Nephron progenitor cell (in vitro differentiated cells): ENCODE measurements at regions not wholly inside any gene's neighbourhood (a gene's known extent, or its start where the extent isn't known, plus 50 kb on each side); places are given as distances from the start of the nearest gene placed in this dataset.
A peak's percentile ranks its signal among the peaks of the same experiment; 100 is the strongest.

Experiments used
- DNase-seq: peaks from one replicate; pipeline ENCODE4 v3.0.0; 2021
- H3K27ac Mint-ChIP-seq: 2 replicates; pipeline ENCODE4 v1.8.0; 2021; ENCODE audit warnings: mild to moderate bottlenecking, moderate library complexity, mixed read lengths
- H3K27me3 Mint-ChIP-seq: 2 replicates; pipeline ENCODE4 v1.8.0; 2021; ENCODE audit warnings: mild to moderate bottlenecking, low read depth, mixed read lengths; ENCODE audit not compliant: poor library complexity
- H3K36me3 Mint-ChIP-seq: 2 replicates; pipeline ENCODE4 v1.8.0; 2021; ENCODE audit warnings: low read depth, mixed read lengths
- H3K4me1 Mint-ChIP-seq: 2 replicates; pipeline ENCODE4 v1.8.0; 2021; ENCODE audit warnings: mixed read lengths
- H3K4me3 Mint-ChIP-seq: 2 replicates; pipeline ENCODE4 v1.8.0; 2021; ENCODE audit warnings: mild to moderate bottlenecking, moderate library complexity, mixed read lengths
- H3K9me3 Mint-ChIP-seq: 2 replicates; pipeline ENCODE4 v1.8.0; 2021; ENCODE audit warnings: mild to moderate bottlenecking, moderate library complexity, mixed read lengths
- CTCF ChIP-seq: fragments of 200-600 bp; sonication (generic); IDR thresholded peaks from 2 replicates; pipeline ENCODE4 v1.5.0; 2021; ENCODE audit warnings: antibody characterized with exemption

DNA sequence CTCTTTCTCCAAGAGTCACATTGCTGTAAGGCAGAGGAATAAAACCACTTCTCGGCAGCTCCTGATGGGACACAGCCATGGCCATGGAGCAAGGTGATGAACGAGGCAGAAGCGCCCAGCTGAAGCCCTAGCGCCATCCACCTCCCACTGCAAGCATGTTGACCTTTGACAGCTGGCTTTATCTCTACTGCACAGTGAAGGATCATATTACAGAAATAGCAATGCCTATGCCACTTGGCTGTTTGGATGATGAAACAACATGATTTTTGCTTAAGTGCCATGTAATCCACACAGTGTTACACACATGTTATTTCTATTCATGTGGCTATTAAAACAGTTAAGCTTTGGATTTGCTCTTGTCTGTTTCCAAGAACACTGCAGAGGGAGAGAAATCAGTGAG is 167.7 kb downstream of the VAPA start:
- Mint-ChIP-seq H3K36me3 (peaks cover 17% of the 10 kb centered on the region), H3K9me3 (peaks cover 50% of the 10 kb centered on the region), H3K27ac (no peak overlapping the region), H3K4me3 (no peak overlapping the region), H3K4me1 (peaks cover 53% of the 10 kb centered on the region), H3K27me3 (peaks cover 6% of the 10 kb centered on the region)
- TF ChIP-seq CTCF = no peak
- no peak for DNase-seq

DNA sequence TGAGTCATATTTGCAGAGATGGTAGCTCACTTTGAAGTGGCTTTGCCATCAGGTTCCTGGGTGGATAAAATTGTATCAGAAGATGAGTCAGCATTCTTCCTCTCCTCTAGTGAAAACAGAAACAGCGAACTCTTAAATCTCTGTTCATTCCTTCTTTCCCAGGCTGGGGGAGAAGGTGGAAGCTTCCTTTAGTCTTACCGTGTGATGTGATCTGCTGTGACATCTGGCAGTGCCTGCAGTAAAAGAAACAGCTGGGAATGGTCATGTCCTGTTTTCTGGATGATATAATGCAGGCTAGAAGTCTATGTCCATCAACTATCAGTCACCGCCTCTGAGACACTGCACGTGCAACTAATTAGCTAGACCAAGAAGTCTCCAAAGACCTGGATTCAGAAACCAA is 171.6 kb downstream of the VAPA start:
- peaks cover 19% of the 10 kb centered on the region for H3K27me3 Mint-ChIP-seq
- peaks cover 17% of the 10 kb centered on the region for H3K36me3 Mint-ChIP-seq
- no peak overlapping the region for H3K27ac Mint-ChIP-seq
- no peak overlapping the region for H3K4me3 Mint-ChIP-seq
- peaks cover 45% of the 10 kb centered on the region for H3K4me1 Mint-ChIP-seq
- H3K9me3 Mint-ChIP-seq = peaks cover 46% of the 10 kb centered on the region
- no peak for DNase-seq
- no peak for TF ChIP-seq CTCF

GRCh38 chr18:10085876-10086275 is 172.1 kb downstream of the VAPA start:
- no peak overlapping the region for H3K27ac Mint-ChIP-seq
- H3K4me1 Mint-ChIP-seq = peaks cover 45% of the 10 kb centered on the region
- peaks cover 41% of the 10 kb centered on the region for H3K9me3 Mint-ChIP-seq
- H3K36me3 Mint-ChIP-seq = peaks cover 17% of the 10 kb centered on the region
- H3K27me3 Mint-ChIP-seq = peaks cover 17% of the 10 kb centered on the region
- TF ChIP-seq CTCF = no peak
- no peak overlapping the region for H3K4me3 Mint-ChIP-seq
- no peak for DNase-seq

- Mint-ChIP-seq H3K4me1 (peaks cover 40% of the 10 kb centered on the region), H3K27ac (peak overlapping the region; percentile 11), H3K4me3 (no peak overlapping the region), H3K36me3 (peaks cover 15% of the 10 kb centered on the region), H3K9me3 (peaks cover 35% of the 10 kb centered on the region), H3K27me3 (peaks cover 13% of the 10 kb centered on the region)
- DNase-seq = no peak
- no peak for TF ChIP-seq CTCF
Observed at GRCh38 chr18:10086458-10087210, 172.8 kb downstream of the VAPA start.

DNA sequence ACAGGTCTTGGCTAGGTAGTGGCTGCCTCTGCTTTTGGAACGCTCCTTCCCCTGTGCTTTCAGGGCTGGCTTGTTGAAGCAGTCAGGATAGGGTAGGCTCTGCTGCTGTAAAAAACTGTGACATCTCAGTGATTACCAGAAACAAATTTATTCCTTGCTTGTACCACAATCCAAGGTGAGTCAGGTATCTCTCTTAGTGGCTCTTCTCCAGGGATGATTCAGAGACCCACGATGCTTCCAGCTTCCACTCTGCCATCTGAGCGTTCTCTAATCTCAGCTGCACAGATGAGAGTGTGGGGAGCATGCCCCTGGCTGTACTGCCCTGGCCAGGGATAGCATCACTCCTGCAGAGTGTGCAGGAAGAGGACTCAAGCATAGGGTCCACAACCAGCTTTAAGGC is 174.9 kb downstream of the VAPA start:
- no peak overlapping the region for H3K4me3 Mint-ChIP-seq
- peaks cover 14% of the 10 kb centered on the region for H3K9me3 Mint-ChIP-seq
- H3K27ac Mint-ChIP-seq = peak overlapping the region; percentile 64
- peaks cover 16% of the 10 kb centered on the region for H3K27me3 Mint-ChIP-seq
- H3K4me1 Mint-ChIP-seq = peaks cover 42% of the 10 kb centered on the region
- no peaks in the 10 kb centered on the region for H3K36me3 Mint-ChIP-seq
- DNase-seq = no peak
- no peak for TF ChIP-seq CTCF

- Mint-ChIP-seq H3K27ac (no peak overlapping the region), H3K27me3 (peaks cover 20% of the 10 kb centered on the region), H3K4me3 (no peak overlapping the region), H3K9me3 (peaks cover 3% of the 10 kb centered on the region), H3K4me1 (peaks cover 42% of the 10 kb centered on the region), H3K36me3 (no peaks in the 10 kb centered on the region)
- TF ChIP-seq CTCF = no peak
- no peak for DNase-seq
Observed at GRCh38 chr18:10089881-10090280, 176.1 kb downstream of the VAPA start.
